ENCODE measurements at regions not wholly inside any gene's neighbourhood (a gene's known extent, or its start where the extent isn't known, plus 50 kb on each side); places are given as distances from the start of the nearest gene placed in this dataset.

DNA sequence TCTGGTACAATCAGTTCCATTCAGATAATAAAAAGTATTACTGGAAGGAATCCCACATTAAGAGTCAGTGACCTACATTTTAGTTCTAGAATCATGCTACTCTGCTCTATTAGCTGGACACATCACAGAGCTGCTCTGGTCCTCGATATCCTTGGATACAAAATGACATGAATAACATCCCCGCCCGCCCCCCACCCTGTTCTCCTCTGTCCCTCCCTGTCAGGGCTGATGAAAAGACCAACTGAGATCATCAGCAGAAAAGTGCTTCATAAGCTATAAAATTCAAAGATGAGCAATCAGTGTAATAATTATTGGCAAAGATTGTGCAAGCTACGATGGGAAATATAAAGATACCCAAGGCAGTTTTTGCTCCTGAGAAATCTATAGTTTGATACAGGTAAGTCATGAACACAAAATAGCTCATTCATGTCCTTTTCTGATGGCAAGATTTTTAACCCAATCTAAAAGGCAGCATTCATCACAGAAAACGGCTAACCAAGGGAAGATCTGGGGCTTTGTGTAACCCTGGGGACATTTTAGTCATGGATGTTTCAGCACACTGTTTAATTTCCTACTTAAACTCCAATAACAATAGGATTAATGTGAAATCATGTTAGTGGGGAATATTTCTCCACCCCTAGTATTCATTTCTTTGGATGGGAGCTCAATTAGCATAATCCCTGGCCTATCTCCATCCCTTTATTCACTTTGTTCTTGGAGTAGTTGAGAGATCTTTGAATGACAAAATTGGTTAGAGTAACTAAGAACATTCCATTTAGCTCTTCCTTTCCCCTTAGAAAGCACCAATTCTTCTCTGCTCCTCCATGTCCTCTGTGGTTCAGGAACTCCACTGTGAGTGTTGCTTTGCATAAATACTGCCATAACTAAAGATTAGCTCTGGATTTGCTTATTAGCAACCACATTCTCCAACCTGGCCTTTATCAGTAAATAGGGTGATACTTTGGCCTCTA is 459.4 kb upstream of the GRIA1 start:
- TF ChIP-seq, protein P1, sequence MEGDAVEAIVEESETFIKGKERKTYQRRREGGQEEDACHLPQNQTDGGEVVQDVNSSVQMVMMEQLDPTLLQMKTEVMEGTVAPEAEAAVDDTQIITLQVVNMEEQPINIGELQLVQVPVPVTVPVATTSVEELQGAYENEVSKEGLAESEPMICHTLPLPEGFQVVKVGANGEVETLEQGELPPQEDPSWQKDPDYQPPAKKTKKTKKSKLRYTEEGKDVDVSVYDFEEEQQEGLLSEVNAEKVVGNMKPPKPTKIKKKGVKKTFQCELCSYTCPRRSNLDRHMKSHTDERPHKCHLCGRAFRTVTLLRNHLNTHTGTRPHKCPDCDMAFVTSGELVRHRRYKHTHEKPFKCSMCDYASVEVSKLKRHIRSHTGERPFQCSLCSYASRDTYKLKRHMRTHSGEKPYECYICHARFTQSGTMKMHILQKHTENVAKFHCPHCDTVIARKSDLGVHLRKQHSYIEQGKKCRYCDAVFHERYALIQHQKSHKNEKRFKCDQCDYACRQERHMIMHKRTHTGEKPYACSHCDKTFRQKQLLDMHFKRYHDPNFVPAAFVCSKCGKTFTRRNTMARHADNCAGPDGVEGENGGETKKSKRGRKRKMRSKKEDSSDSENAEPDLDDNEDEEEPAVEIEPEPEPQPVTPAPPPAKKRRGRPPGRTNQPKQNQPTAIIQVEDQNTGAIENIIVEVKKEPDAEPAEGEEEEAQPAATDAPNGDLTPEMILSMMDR (IDR thresholded peaks at IDR 0.05), result no peak
- TF ChIP-seq KDM1A (IDR thresholded peaks at IDR 0.05; ENCODE audit: low read depth), result no peak
